Activated B cell treated with CpG ODN at 0.5 μM for 24 hours (primary cell): ENCODE measurements at regions not wholly inside any gene's neighbourhood (a gene's known extent, or its start where the extent isn't known, plus 50 kb on each side); places are given as distances from the start of the nearest gene placed in this dataset.

ENCODE experiments used
- ATAC-seq: fragments of 200-7000 bp; cut with Tn5 transposase; one replicate; pipeline ENCODE4 v1.10.0; 2021; ENCODE audit warnings: low read depth, mild to moderate bottlenecking, moderate library complexity
- CTCF ChIA-PET: fragments of 350-600 bp; sonication (Branson Sonifier 250); formaldehyde crosslinking; loops from one replicate; lab custom pipeline; 2021; ENCODE audit warnings: antibody characterized with exemption; lab: Charles Lee
- POLR2A ChIA-PET: fragments of 350-600 bp; sonication (Branson Sonifier 250); formaldehyde crosslinking; loops from one replicate; lab custom pipeline; 2021; ENCODE audit warnings: antibody characterized with exemption; lab: Charles Lee
- DNase-seq: peaks from one replicate; pipeline ENCODE4 v3.0.0; 2022
- H3K27ac Mint-ChIP-seq: one replicate; pipeline ENCODE4 v1.8.0; 2020; ENCODE audit warnings: mixed read lengths
- H3K27me3 Mint-ChIP-seq: one replicate; pipeline ENCODE4 v1.8.0; 2021; ENCODE audit warnings: mixed read lengths
- H3K36me3 Mint-ChIP-seq: one replicate; pipeline ENCODE4 v1.8.0; 2021; ENCODE audit warnings: low read depth, mixed read lengths
- H3K4me1 Mint-ChIP-seq: one replicate; pipeline ENCODE4 v1.8.0; 2021; ENCODE audit warnings: mixed read lengths
- H3K4me3 Mint-ChIP-seq: one replicate; pipeline ENCODE4 v1.8.0; 2020; ENCODE audit warnings: mild to moderate bottlenecking, mixed read lengths
- H3K9me3 Mint-ChIP-seq: one replicate; pipeline ENCODE4 v1.8.0; 2020; ENCODE audit warnings: mixed read lengths
- CTCF ChIP-seq: fragments of 200-600 bp; IDR thresholded peaks from one replicate; pipeline ENCODE4 v1.8.0; 2022; ENCODE audit warnings: antibody characterized with exemption, mild to moderate bottlenecking
- intact Hi-C: fragments of 100-400 bp; cut with micrococcal nuclease; formaldehyde crosslinking; loops from one replicate; pipeline ENCODE4 v1.15.1; 2024

- ATAC-seq, result no peak
- DNase-seq, result no peak
- no peak for TF ChIP-seq CTCF
- Mint-ChIP-seq H3K36me3 (no peaks in the 10 kb centered on the region), H3K4me1 (no peaks in the 10 kb centered on the region), H3K27me3 (no peaks in the 10 kb centered on the region), H3K27ac (no peak overlapping the region), H3K9me3 (no peaks in the 10 kb centered on the region), H3K4me3 (no peak overlapping the region)
- ChIA-PET POLR2A (no interaction called here), CTCF (no interaction called here)
- intact Hi-C loops, result no loop called here
These were observed 81.5 kb upstream of the GPC1 start for GRCh38 chr2:240353944-240354343.

- intact Hi-C loops, result no loop called here
- no peak for TF ChIP-seq CTCF
- Mint-ChIP-seq H3K4me1 (no peaks in the 10 kb centered on the region), H3K36me3 (no peaks in the 10 kb centered on the region), H3K4me3 (no peak overlapping the region), H3K27ac (no peak overlapping the region), H3K27me3 (no peaks in the 10 kb centered on the region), H3K9me3 (peaks cover 2% of the 10 kb centered on the region)
- no peak for DNase-seq
- ChIA-PET POLR2A (no interaction called here), CTCF (no interaction called here)
- ATAC-seq, result no peak
These were observed 80.2 kb upstream of the GPC1 start for GRCh38 chr2:240355001-240355891.

GRCh38 chr2:240355962-240356361, 79.5 kb upstream of the GPC1 start:
- intact Hi-C loops, result no loop called here
- no peak for TF ChIP-seq CTCF
- Mint-ChIP-seq H3K4me1 (no peaks in the 10 kb centered on the region), H3K4me3 (no peak overlapping the region), H3K27me3 (no peaks in the 10 kb centered on the region), H3K9me3 (peaks cover 8% of the 10 kb centered on the region), H3K27ac (no peak overlapping the region), H3K36me3 (no peaks in the 10 kb centered on the region)
- ChIA-PET POLR2A (no interaction called here), CTCF (no interaction called here)
- ATAC-seq (no peak), DNase-seq (no peak)

GRCh38 chr2:240356700-240357640, 78.5 kb upstream of the GPC1 start:
- CTCF ChIA-PET, result no interaction called here
- no peak overlapping the region for H3K27ac Mint-ChIP-seq
- POLR2A ChIA-PET, result no interaction called here
- H3K4me3 Mint-ChIP-seq, result no peak overlapping the region
- no peaks in the 10 kb centered on the region for H3K4me1 Mint-ChIP-seq
- no peak for DNase-seq
- H3K27me3 Mint-ChIP-seq, result no peaks in the 10 kb centered on the region
- no peak for TF ChIP-seq CTCF
- ATAC-seq, result no peak
- no peaks in the 10 kb centered on the region for H3K36me3 Mint-ChIP-seq
- H3K9me3 Mint-ChIP-seq, result peaks cover 14% of the 10 kb centered on the region
- intact Hi-C loops, result no loop called here

- POLR2A ChIA-PET, result no interaction called here
- H3K27ac Mint-ChIP-seq, result no peak overlapping the region
- no peaks in the 10 kb centered on the region for H3K27me3 Mint-ChIP-seq
- no peaks in the 10 kb centered on the region for H3K4me1 Mint-ChIP-seq
- CTCF ChIA-PET, result no interaction called here
- no peak for ATAC-seq
- no peak for DNase-seq
- peaks cover 14% of the 10 kb centered on the region for H3K9me3 Mint-ChIP-seq
- no peak for TF ChIP-seq CTCF
- H3K4me3 Mint-ChIP-seq, result no peak overlapping the region
- no peaks in the 10 kb centered on the region for H3K36me3 Mint-ChIP-seq
- intact Hi-C loops, result no loop called here
These were observed 77.8 kb upstream of the GPC1 start for GRCh38 chr2:240357641-240358012.
